Endothelial cell of umbilical vein (primary cell): ENCODE measurements at regions not wholly inside any gene's neighbourhood (a gene's known extent, or its start where the extent isn't known, plus 50 kb on each side); places are given as distances from the start of the nearest gene placed in this dataset.

ENCODE experiments used
- BruUV-seq: library from RNA; stranded (reverse); fragments of 400-500 nt; replicated peaks from 2 replicates; lab custom pipeline; 2021; lab: Mats Ljungman, UMichigan
- CTCF ChIA-PET: fragments of 300-600, 350-600 bp; sonication (Branson Sonifier 250); formaldehyde crosslinking; loops from one replicate; lab custom pipeline; 2021; ENCODE audit warnings: antibody characterized with exemption, inconsistent platforms; lab: Charles Lee
- POLR2A ChIA-PET: fragments of 300-600, 350-600 bp; sonication (Branson Sonifier 250); formaldehyde crosslinking; loops from one replicate; lab custom pipeline; 2021; ENCODE audit warnings: antibody characterized with exemption, inconsistent platforms; lab: Charles Lee
- DNase-seq: peaks from one replicate; pipeline ENCODE4 v3.0.0-alpha.2; 2011; ENCODE audit warnings: low read depth, low spot score
- FAIRE-seq: peaks from 2 replicates; lab custom pipeline; 2011; peaks lifted over from hg19 to GRCh38; lab: Jason Lieb, UNC
- H2AFZ ChIP-seq: 2 replicates; pipeline ENCODE4 v1.6.0; 2012; ENCODE audit warnings: low read depth, low read length, control low read depth, inconsistent platforms
- H3K27ac ChIP-seq: 2 replicates; pipeline ENCODE4 v1.5.1; 2011; ENCODE audit warnings: low read depth, mild to moderate bottlenecking, control low read depth, low read length, moderate library complexity; ENCODE audit not compliant: insufficient read depth
- H3K27me3 ChIP-seq, 2 experiments: 2 replicates each; pipeline versions ENCODE4 v1.6.0 to v1.6.1; 2011; ENCODE audit warnings: low read length in 2 of 2, mixed read lengths in 1 of 2; ENCODE audit not compliant: control insufficient read depth in 2 of 2, insufficient read depth in 2 of 2
- H3K36me3 ChIP-seq, 2 experiments: 2 replicates in 1 of 2; 3 replicates in 1 of 2; pipeline ENCODE4 v1.5.1; 2011; ENCODE audit warnings: low read length in 2 of 2, mild to moderate bottlenecking in 1 of 2, moderate library complexity in 1 of 2; ENCODE audit not compliant: control insufficient read depth in 2 of 2, insufficient read depth in 2 of 2; ENCODE audit errors: extremely low read depth in 1 of 2
- H3K4me1 ChIP-seq: 3 replicates; pipeline ENCODE4 v1.5.1; 2011; ENCODE audit warnings: mild to moderate bottlenecking, low read length; ENCODE audit not compliant: control insufficient read depth, insufficient read depth; ENCODE audit errors: extremely low read depth
- H3K4me2 ChIP-seq: 2 replicates; pipeline ENCODE4 v1.6.1; 2011; ENCODE audit warnings: low read length, control low read depth, mixed read lengths; ENCODE audit not compliant: insufficient read depth
- H3K4me3 ChIP-seq, 3 experiments: fragments of 200-600 bp in 1 of 3; sonication (generic), shearing (Covaris generic) in 1 of 3; replicated peaks in 1 of 3; 2 replicates each; pipeline ENCODE4 v1.5.1; 2011 to 2016; ENCODE audit warnings: control low read depth in 3 of 3, low read length in 3 of 3, mild to moderate bottlenecking in 2 of 3, inconsistent platforms in 1 of 3, low read depth in 1 of 3, moderate library complexity in 1 of 3; ENCODE audit not compliant: insufficient read depth in 1 of 3
- H3K79me2 ChIP-seq: 2 replicates; pipeline ENCODE4 v1.6.0; 2012; ENCODE audit warnings: low read length, inconsistent platforms; ENCODE audit not compliant: control insufficient read depth, insufficient read depth
- H3K9ac ChIP-seq: replicated peaks from 2 replicates; pipeline ENCODE3; 2011; ENCODE audit warnings: low read length, control low read depth; ENCODE audit not compliant: insufficient read depth; ENCODE audit errors: extremely low read depth
- H3K9me1 ChIP-seq: replicated peaks from 3 replicates; pipeline ENCODE4 v1.6.0; 2011; ENCODE audit warnings: mild to moderate bottlenecking, low read length; ENCODE audit not compliant: control insufficient read depth, insufficient read depth; ENCODE audit errors: extremely low read depth
- H3K9me3 ChIP-seq: replicated peaks from 2 replicates; pipeline ENCODE4 v1.5.1; 2012; ENCODE audit warnings: low read length, inconsistent platforms; ENCODE audit not compliant: control insufficient read depth, insufficient read depth
- H4K20me1 ChIP-seq: replicated peaks from 2 replicates; pipeline ENCODE3; 2011; ENCODE audit warnings: mild to moderate bottlenecking, low read length; ENCODE audit not compliant: control insufficient read depth, insufficient read depth; ENCODE audit errors: extremely low read depth
- CTCF ChIP-seq, 2 donors: IDR thresholded peaks; 1 replicate in 1 of 2; 2 replicates in 1 of 2; pipeline ENCODE4 v1.5.1; 2011; ENCODE audit warnings: low read length in 2 of 2, mild to moderate bottlenecking in 2 of 2, moderate library complexity in 2 of 2, control low read depth in 1 of 2, inconsistent platforms in 1 of 2, low read depth in 1 of 2; ENCODE audit not compliant: insufficient read depth in 1 of 2; ENCODE audit errors: extremely low read depth in 1 of 2
- EZH2 ChIP-seq: IDR thresholded peaks from 2 replicates; pipeline ENCODE4 v1.6.1; 2012; ENCODE audit warnings: borderline replicate concordance, low read depth, mild to moderate bottlenecking, moderate library complexity, low read length, inconsistent platforms; ENCODE audit not compliant: severe bottlenecking
- FOS ChIP-seq: IDR thresholded peaks from 2 replicates; pipeline ENCODE4 v1.6.1; 2011; ENCODE audit warnings: mild to moderate bottlenecking, low read length, moderate library complexity, borderline replicate concordance; ENCODE audit not compliant: insufficient read depth
- GATA2 ChIP-seq: IDR thresholded peaks from 2 replicates; pipeline ENCODE4 v1.7.0; 2011; ENCODE audit warnings: low read depth, mild to moderate bottlenecking, moderate library complexity, mixed read lengths, low read length; ENCODE audit not compliant: insufficient read length, insufficient read depth
- JUN ChIP-seq: IDR thresholded peaks from 2 replicates; pipeline ENCODE4 v1.6.1; 2011; ENCODE audit warnings: borderline replicate concordance, low read depth; ENCODE audit not compliant: insufficient read length, insufficient read depth
- MYC ChIP-seq: IDR thresholded peaks from one replicate; pipeline ENCODE4 v1.6.1; 2011; ENCODE audit warnings: mild to moderate bottlenecking, low read depth, low read length
- POLR2A ChIP-seq: IDR thresholded peaks from 2 replicates; pipeline ENCODE4 v1.6.1; 2012; ENCODE audit warnings: low read depth, mild to moderate bottlenecking, control low read depth, low read length
- POLR2AphosphoS5 ChIP-seq: IDR thresholded peaks from 2 replicates; pipeline ENCODE4 v1.6.1; 2012; ENCODE audit warnings: low read depth, mild to moderate bottlenecking, control low read depth, low read length, moderate library complexity; ENCODE audit not compliant: insufficient read depth
- dilution Hi-C: fragments of 300-500 bp; cut with MboI; formaldehyde crosslinking; loops from one replicate; pipeline ENCODE4 v1.15.0; 2019; ENCODE audit warnings: low sequenced_read_pairs; ENCODE audit not compliant: extremely low pct_ligation_motif_present
- intact Hi-C: fragments of 100-400 bp; cut with micrococcal nuclease; formaldehyde crosslinking; loops from one replicate; pipeline ENCODE4 v1.10.0; 2022
- TF ChIP-seq, protein P1 (sequence below): IDR thresholded peaks from 2 replicates; pipeline ENCODE4 v1.6.1; 2011; ENCODE audit not compliant: insufficient read depth, insufficient read length

DNA sequence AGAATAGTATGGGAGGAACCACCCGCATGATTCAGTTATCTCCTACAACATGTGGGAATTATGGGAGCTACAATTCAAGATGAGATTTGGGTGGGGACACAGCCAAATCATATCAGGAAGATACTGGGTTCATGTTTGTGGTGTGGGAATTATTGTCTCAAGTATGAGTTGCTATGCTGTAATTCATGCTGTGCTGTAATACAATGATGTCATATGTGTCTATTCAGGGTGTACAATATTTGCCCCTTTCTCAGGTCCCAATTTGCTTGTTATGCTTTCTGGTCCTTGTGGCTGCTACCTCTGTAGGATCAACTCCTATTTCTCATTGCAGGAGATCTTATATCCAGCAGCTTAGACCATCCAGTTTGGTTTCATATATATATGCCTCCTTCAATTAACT is 52.2 kb upstream of the ARHGAP20 start:
- DNase-seq (no peak), FAIRE-seq (no peak)
- H3K9me1 ChIP-seq = no peaks in the 10 kb centered on the region
- no peak overlapping the region for H3K4me2 ChIP-seq
- no peaks in the 10 kb centered on the region for H4K20me1 ChIP-seq
- no peaks in the 10 kb centered on the region for H3K9me3 ChIP-seq
- H2AFZ ChIP-seq = no peak overlapping the region
- ChIA-PET POLR2A (no interaction called here), CTCF (no interaction called here)
- no peaks in the 10 kb centered on the region for H3K36me3 ChIP-seq
- H3K27me3 ChIP-seq = no peaks in the 10 kb centered on the region
- intact Hi-C loops = no loop called here
- H3K27ac ChIP-seq = no peak overlapping the region
- no peak for TF ChIP-seq GATA2
- TF ChIP-seq, protein P1, sequence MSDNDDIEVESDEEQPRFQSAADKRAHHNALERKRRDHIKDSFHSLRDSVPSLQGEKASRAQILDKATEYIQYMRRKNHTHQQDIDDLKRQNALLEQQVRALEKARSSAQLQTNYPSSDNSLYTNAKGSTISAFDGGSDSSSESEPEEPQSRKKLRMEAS = no peak
- TF ChIP-seq FOS = no peak
- no peak for TF ChIP-seq MYC
- no peak for TF ChIP-seq CTCF (IDR thresholded peaks at IDR 0.05; ENCODE audit: extremely low read depth in 1 of 2, insufficient read depth in 1 of 2, low read depth in 1 of 2, low read length in 2 of 2)
- no peak for TF ChIP-seq POLR2A
- TF ChIP-seq EZH2 = no peak
- no peak for TF ChIP-seq POLR2AphosphoS5
- no peak for TF ChIP-seq JUN
- dilution Hi-C loops = no loop called here
- H3K4me3 ChIP-seq = no peak overlapping the region
- H3K4me1 ChIP-seq = peaks cover 3% of the 10 kb centered on the region
- no peaks in the 10 kb centered on the region for H3K79me2 ChIP-seq
- H3K9ac ChIP-seq = no peak overlapping the region
- no TSS peak for BruUV-seq
